Gastroesophageal sphincter (tissue), 3 donors: ENCODE measurements at regions not wholly inside any gene's neighbourhood (a gene's known extent, or its start where the extent isn't known, plus 50 kb on each side); places are given as distances from the start of the nearest gene placed in this dataset.

Experiments
- CTCF ChIP-seq, 4 experiments: fragments of 200-600 bp in 2 of 4; fragments of 450-650 bp in 2 of 4; sonication (generic) in 1 of 4; IDR thresholded peaks; one replicate each; pipeline ENCODE4 v1.5.1; 2017 to 2019; ENCODE audit warnings: antibody characterized with exemption in 4 of 4, mild to moderate bottlenecking in 2 of 4, moderate library complexity in 2 of 4
- EP300 ChIP-seq: sonication (generic); formaldehyde crosslinking; IDR thresholded peaks from one replicate; pipeline ENCODE4 v1.6.1; 2017; ENCODE audit warnings: antibody characterized with exemption, mild to moderate bottlenecking
- POLR2A ChIP-seq, 2 donors: fragments of 450-650 bp; IDR thresholded peaks; one replicate each; pipeline ENCODE4 v1.6.1; 2017; ENCODE audit warnings: antibody characterized with exemption in 2 of 2, mild to moderate bottlenecking in 2 of 2, moderate library complexity in 1 of 2
- POLR2AphosphoS5 ChIP-seq: sonication (generic); formaldehyde crosslinking; IDR thresholded peaks from one replicate; pipeline ENCODE4 v1.6.1; 2017; ENCODE audit warnings: antibody characterized with exemption

- TF ChIP-seq CTCF (IDR thresholded peaks at IDR 0.05) (no peak), EP300 (no peak), POLR2A (IDR thresholded peaks at IDR 0.05) (no peak), POLR2AphosphoS5 (no peak)
Measured at GRCh38 chr6:14944593-14944992, 301.3 kb upstream of the JARID2 start.
